ENCODE measurements at regions not wholly inside any gene's neighbourhood (a gene's known extent, or its start where the extent isn't known, plus 50 kb on each side); places are given as distances from the start of the nearest gene placed in this dataset.

GRCh38 chr9:116088396-116088795 is 65.2 kb upstream of the PAPPA start:
- TF ChIP-seq CTCF (conservative IDR thresholded peaks at IDR 0.05; ENCODE audit: low read length) (no peak), EZH2phosphoT487 (IDR thresholded peaks at IDR 0.05; ENCODE audit: borderline replicate concordance) (no peak)
- Histone ChIP-seq H3K27me3 (ENCODE audit: insufficient read depth, low read length, poor library complexity, severe bottlenecking) (no peaks in the 10 kb centered on the region), H3K4me2 (ENCODE audit: low read depth, low read length, poor library complexity, severe bottlenecking) (no peak overlapping the region), H3K9me2 (replicated peaks; ENCODE audit: low read depth, low read length) (no peaks in the 10 kb centered on the region), H3K9me3 (ENCODE audit: insufficient read depth, low read depth, low read length) (no peaks in the 10 kb centered on the region), H2AFZ (ENCODE audit: low read length) (no peak overlapping the region), H3K36me3 (ENCODE audit: insufficient read depth, low read length) (no peaks in the 10 kb centered on the region), H3K4me3 (ENCODE audit: low read length, poor library complexity, severe bottlenecking) (no peak overlapping the region), H3F3A (ENCODE audit: low read depth) (no peaks in the 10 kb centered on the region), H3K4me1 (ENCODE audit: insufficient read depth, low read length, poor library complexity, severe bottlenecking) (no peaks in the 10 kb centered on the region), H3K79me2 (ENCODE audit: insufficient read depth, low read length) (no peaks in the 10 kb centered on the region), H3K9ac (ENCODE audit: low read depth, low read length, poor library complexity, severe bottlenecking) (no peak overlapping the region), H4K20me1 (ENCODE audit: insufficient read depth, low read length, poor library complexity, severe bottlenecking) (no peaks in the 10 kb centered on the region)

GRCh38 chr9:116090030-116090770 is 63.4 kb upstream of the PAPPA start:
- H2AFZ ChIP-seq (ENCODE audit: low read length), result no peak overlapping the region
- H3K4me1 ChIP-seq (ENCODE audit: insufficient read depth, low read length, poor library complexity, severe bottlenecking), result no peaks in the 10 kb centered on the region
- TF ChIP-seq EZH2phosphoT487 (IDR thresholded peaks at IDR 0.05; ENCODE audit: borderline replicate concordance), result no peak
- TF ChIP-seq CTCF (conservative IDR thresholded peaks at IDR 0.05; ENCODE audit: low read length), result no peak
- no peak overlapping the region for H3K9ac ChIP-seq (ENCODE audit: low read depth, low read length, poor library complexity, severe bottlenecking)
- no peaks in the 10 kb centered on the region for H3K27me3 ChIP-seq (ENCODE audit: insufficient read depth, low read length, poor library complexity, severe bottlenecking)
- H3K4me3 ChIP-seq (ENCODE audit: low read length, poor library complexity, severe bottlenecking), result no peak overlapping the region
- H3F3A ChIP-seq (ENCODE audit: low read depth), result no peaks in the 10 kb centered on the region
- H3K9me2 ChIP-seq (replicated peaks; ENCODE audit: low read depth, low read length), result no peaks in the 10 kb centered on the region
- H4K20me1 ChIP-seq (ENCODE audit: insufficient read depth, low read length, poor library complexity, severe bottlenecking), result no peaks in the 10 kb centered on the region
- no peaks in the 10 kb centered on the region for H3K79me2 ChIP-seq (ENCODE audit: insufficient read depth, low read length)
- no peaks in the 10 kb centered on the region for H3K36me3 ChIP-seq (ENCODE audit: insufficient read depth, low read length)
- no peaks in the 10 kb centered on the region for H3K9me3 ChIP-seq (ENCODE audit: insufficient read depth, low read depth, low read length)
- no peak overlapping the region for H3K4me2 ChIP-seq (ENCODE audit: low read depth, low read length, poor library complexity, severe bottlenecking)

GRCh38 chr9:116094846-116095245 is 58.7 kb upstream of the PAPPA start:
- Histone ChIP-seq H3K27me3 (ENCODE audit: insufficient read depth, low read length, poor library complexity, severe bottlenecking) (no peaks in the 10 kb centered on the region), H3K79me2 (ENCODE audit: insufficient read depth, low read length) (no peaks in the 10 kb centered on the region), H3K36me3 (ENCODE audit: insufficient read depth, low read length) (no peaks in the 10 kb centered on the region), H3K4me2 (ENCODE audit: low read depth, low read length, poor library complexity, severe bottlenecking) (no peak overlapping the region), H3K9ac (ENCODE audit: low read depth, low read length, poor library complexity, severe bottlenecking) (no peak overlapping the region), H4K20me1 (ENCODE audit: insufficient read depth, low read length, poor library complexity, severe bottlenecking) (no peaks in the 10 kb centered on the region), H3K4me1 (ENCODE audit: insufficient read depth, low read length, poor library complexity, severe bottlenecking) (no peaks in the 10 kb centered on the region), H3K4me3 (ENCODE audit: low read length, poor library complexity, severe bottlenecking) (no peak overlapping the region), H3K9me3 (ENCODE audit: insufficient read depth, low read depth, low read length) (no peaks in the 10 kb centered on the region), H2AFZ (ENCODE audit: low read length) (no peak overlapping the region), H3F3A (ENCODE audit: low read depth) (no peaks in the 10 kb centered on the region), H3K9me2 (replicated peaks; ENCODE audit: low read depth, low read length) (no peaks in the 10 kb centered on the region)
- TF ChIP-seq CTCF (conservative IDR thresholded peaks at IDR 0.05; ENCODE audit: low read length) (no peak), EZH2phosphoT487 (IDR thresholded peaks at IDR 0.05; ENCODE audit: borderline replicate concordance) (no peak)

Data from Loucy (cell line).